Gastrocnemius medialis (tissue), 4 donors: ENCODE measurements at regions not wholly inside any gene's neighbourhood (a gene's known extent, or its start where the extent isn't known, plus 50 kb on each side); places are given as distances from the start of the nearest gene placed in this dataset.

Source experiments
- POLR2A ChIP-seq, 2 donors: fragments of 450-650 bp; IDR thresholded peaks; one replicate each; pipeline ENCODE4 v1.6.1; 2017; ENCODE audit warnings: antibody characterized with exemption in 2 of 2, mild to moderate bottlenecking in 2 of 2, moderate library complexity in 2 of 2
- TF ChIP-seq, protein P1 (sequence below), 5 experiments: fragments of 450-650 bp in 3 of 5; fragments of 200-600 bp in 2 of 5; sonication (generic) in 2 of 5; IDR thresholded peaks in 4 of 5; conservative IDR thresholded peaks in 1 of 5; 1 replicate in 4 of 5; 2 replicates in 1 of 5; pipeline ENCODE4 v1.5.1; 2016 to 2019; ENCODE audit warnings: antibody characterized with exemption in 5 of 5, mild to moderate bottlenecking in 3 of 5, moderate library complexity in 3 of 5

DNA sequence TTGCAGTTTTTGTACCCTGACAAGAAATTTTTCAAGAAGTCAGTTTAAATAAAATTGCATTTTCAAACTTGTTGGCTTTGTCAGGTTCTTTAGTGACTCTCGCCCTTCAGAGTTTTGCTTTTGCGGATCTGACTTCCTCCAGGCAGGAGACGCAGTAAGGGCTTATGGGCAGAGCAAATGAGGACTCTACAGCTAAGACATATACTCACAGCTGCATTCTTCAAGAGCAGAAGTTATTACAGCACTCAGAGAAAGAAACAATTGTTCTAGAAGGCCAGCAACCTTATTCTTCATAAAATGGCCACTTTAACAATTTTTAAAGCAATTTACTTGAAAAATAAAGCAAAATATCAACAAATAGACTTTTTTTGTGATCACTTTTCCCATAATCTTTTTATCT, 438.8 kb upstream of the THRB start:
- TF ChIP-seq, protein P1, sequence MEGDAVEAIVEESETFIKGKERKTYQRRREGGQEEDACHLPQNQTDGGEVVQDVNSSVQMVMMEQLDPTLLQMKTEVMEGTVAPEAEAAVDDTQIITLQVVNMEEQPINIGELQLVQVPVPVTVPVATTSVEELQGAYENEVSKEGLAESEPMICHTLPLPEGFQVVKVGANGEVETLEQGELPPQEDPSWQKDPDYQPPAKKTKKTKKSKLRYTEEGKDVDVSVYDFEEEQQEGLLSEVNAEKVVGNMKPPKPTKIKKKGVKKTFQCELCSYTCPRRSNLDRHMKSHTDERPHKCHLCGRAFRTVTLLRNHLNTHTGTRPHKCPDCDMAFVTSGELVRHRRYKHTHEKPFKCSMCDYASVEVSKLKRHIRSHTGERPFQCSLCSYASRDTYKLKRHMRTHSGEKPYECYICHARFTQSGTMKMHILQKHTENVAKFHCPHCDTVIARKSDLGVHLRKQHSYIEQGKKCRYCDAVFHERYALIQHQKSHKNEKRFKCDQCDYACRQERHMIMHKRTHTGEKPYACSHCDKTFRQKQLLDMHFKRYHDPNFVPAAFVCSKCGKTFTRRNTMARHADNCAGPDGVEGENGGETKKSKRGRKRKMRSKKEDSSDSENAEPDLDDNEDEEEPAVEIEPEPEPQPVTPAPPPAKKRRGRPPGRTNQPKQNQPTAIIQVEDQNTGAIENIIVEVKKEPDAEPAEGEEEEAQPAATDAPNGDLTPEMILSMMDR (IDR thresholded peaks at IDR 0.05 in 4 of 5, conservative IDR thresholded peaks at IDR 0.05 in 1 of 5), result no peak
- TF ChIP-seq POLR2A (IDR thresholded peaks at IDR 0.05), result no peak
